Endothelial cell (in vitro differentiated cells): ENCODE measurements at regions not wholly inside any gene's neighbourhood (a gene's known extent, or its start where the extent isn't known, plus 50 kb on each side); places are given as distances from the start of the nearest gene placed in this dataset.

Experiments
- DNase-seq: peaks from one replicate; pipeline ENCODE4 v3.0.0; 2021; ENCODE audit warnings: low spot score
- H3K27ac Mint-ChIP-seq: one replicate; pipeline ENCODE4 v1.8.0; 2021; ENCODE audit warnings: mixed read lengths, inconsistent platforms; ENCODE audit not compliant: unreplicated experiment
- H3K27me3 Mint-ChIP-seq: one replicate; pipeline ENCODE4 v1.8.0; 2021; ENCODE audit warnings: mild to moderate bottlenecking, moderate library complexity, mixed read lengths, inconsistent platforms; ENCODE audit not compliant: unreplicated experiment
- H3K36me3 Mint-ChIP-seq: one replicate; pipeline ENCODE4 v1.8.0; 2021; ENCODE audit warnings: mild to moderate bottlenecking, low read depth, mixed read lengths, inconsistent platforms; ENCODE audit not compliant: unreplicated experiment
- H3K4me1 Mint-ChIP-seq: one replicate; pipeline ENCODE4 v1.8.0; 2021; ENCODE audit warnings: mild to moderate bottlenecking, mixed read lengths, inconsistent platforms; ENCODE audit not compliant: unreplicated experiment
- H3K4me3 Mint-ChIP-seq: one replicate; pipeline ENCODE4 v1.8.0; 2021; ENCODE audit warnings: mild to moderate bottlenecking, mixed read lengths, inconsistent platforms; ENCODE audit not compliant: unreplicated experiment
- H3K9me3 Mint-ChIP-seq: one replicate; pipeline ENCODE4 v1.8.0; 2021; ENCODE audit warnings: mixed read lengths, inconsistent platforms; ENCODE audit not compliant: unreplicated experiment
- CTCF ChIP-seq: fragments of 200-600 bp; sonication (generic); IDR thresholded peaks from one replicate; pipeline ENCODE4 v1.5.0; 2021; ENCODE audit warnings: antibody characterized with exemption; ENCODE audit not compliant: unreplicated experiment

DNA sequence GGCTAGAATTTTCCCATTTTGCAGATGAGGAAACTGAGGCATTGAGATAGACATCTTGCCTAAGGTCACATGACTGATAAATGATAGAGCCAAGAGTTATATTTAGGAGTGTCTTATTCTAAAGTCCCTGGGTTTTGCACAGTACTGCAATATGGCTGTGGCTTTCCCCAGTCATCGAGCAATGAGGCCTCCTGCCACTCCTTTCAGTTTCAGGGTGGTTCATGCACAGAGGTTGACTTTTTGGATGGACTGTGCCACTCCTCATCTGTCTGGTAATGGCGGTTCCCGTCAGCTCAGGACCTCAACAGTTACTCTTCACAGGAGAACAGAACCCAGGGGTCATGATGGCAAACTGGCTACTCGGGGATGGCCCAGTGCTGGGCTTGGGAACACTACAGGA lies 131.1 kb downstream of the ACKR3 start:
- no peak overlapping the region for H3K4me3 Mint-ChIP-seq
- no peaks in the 10 kb centered on the region for H3K4me1 Mint-ChIP-seq
- H3K27me3 Mint-ChIP-seq: peaks cover 5% of the 10 kb centered on the region
- no peak for TF ChIP-seq CTCF
- DNase-seq: no peak
- H3K27ac Mint-ChIP-seq: no peak overlapping the region
- H3K9me3 Mint-ChIP-seq: no peaks in the 10 kb centered on the region
- H3K36me3 Mint-ChIP-seq: no peaks in the 10 kb centered on the region

GRCh38 chr2:236702657-236703372 lies 133.2 kb downstream of the ACKR3 start:
- no peak for DNase-seq
- Mint-ChIP-seq H3K4me3 (no peak overlapping the region), H3K27ac (no peak overlapping the region), H3K36me3 (no peaks in the 10 kb centered on the region), H3K4me1 (no peaks in the 10 kb centered on the region), H3K27me3 (peaks cover 3% of the 10 kb centered on the region), H3K9me3 (no peaks in the 10 kb centered on the region)
- no peak for TF ChIP-seq CTCF

- TF ChIP-seq CTCF: no peak
- Mint-ChIP-seq H3K4me3 (no peak overlapping the region), H3K27ac (no peak overlapping the region), H3K4me1 (no peaks in the 10 kb centered on the region), H3K36me3 (no peaks in the 10 kb centered on the region), H3K9me3 (no peaks in the 10 kb centered on the region), H3K27me3 (peaks cover 3% of the 10 kb centered on the region)
- no peak for DNase-seq
Observed at GRCh38 chr2:236703373-236703709, 133.7 kb downstream of the ACKR3 start.

- Mint-ChIP-seq H3K4me3 (no peak overlapping the region), H3K4me1 (no peaks in the 10 kb centered on the region), H3K27me3 (peaks cover 3% of the 10 kb centered on the region), H3K36me3 (no peaks in the 10 kb centered on the region), H3K9me3 (no peaks in the 10 kb centered on the region), H3K27ac (no peak overlapping the region)
- no peak for TF ChIP-seq CTCF
- no peak for DNase-seq
Observed at GRCh38 chr2:236703906-236704305, 134.3 kb downstream of the ACKR3 start.

DNA sequence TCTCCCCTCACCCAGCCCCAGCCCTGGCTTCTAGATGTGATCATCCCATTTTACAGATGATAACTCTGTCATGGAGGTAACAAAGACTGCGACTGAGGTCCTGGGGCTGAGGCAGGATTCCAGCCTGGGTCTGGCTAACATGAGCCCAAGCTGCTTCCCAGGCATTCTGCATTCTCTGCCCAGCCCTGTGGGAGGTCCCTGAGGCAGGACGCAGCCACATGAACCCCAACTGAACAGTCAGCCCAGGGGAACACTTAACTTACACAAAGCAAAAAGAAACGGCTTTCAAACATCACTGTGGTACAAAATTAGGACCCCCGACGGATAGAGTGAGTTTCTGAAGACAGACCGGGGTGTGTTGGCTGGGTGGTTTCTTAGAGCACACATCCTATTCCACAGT lies 135.3 kb downstream of the ACKR3 start:
- no peaks in the 10 kb centered on the region for H3K36me3 Mint-ChIP-seq
- DNase-seq: no peak
- peaks cover 3% of the 10 kb centered on the region for H3K27me3 Mint-ChIP-seq
- H3K4me3 Mint-ChIP-seq: no peak overlapping the region
- TF ChIP-seq CTCF: no peak
- no peak overlapping the region for H3K27ac Mint-ChIP-seq
- H3K9me3 Mint-ChIP-seq: no peaks in the 10 kb centered on the region
- H3K4me1 Mint-ChIP-seq: no peaks in the 10 kb centered on the region
